ENCODE measurements at regions not wholly inside any gene's neighbourhood (a gene's known extent, or its start where the extent isn't known, plus 50 kb on each side); places are given as distances from the start of the nearest gene placed in this dataset.

GRCh38 chr14:99098199-99098598, 173.8 kb downstream of the BCL11B start:
- no peak for TF ChIP-seq CTCF (conservative IDR thresholded peaks at IDR 0.05)
- no peak for TF ChIP-seq ZFX (IDR thresholded peaks at IDR 0.05)
